ENCODE measurements at regions not wholly inside any gene's neighbourhood (a gene's known extent, or its start where the extent isn't known, plus 50 kb on each side); places are given as distances from the start of the nearest gene placed in this dataset.

DNA sequence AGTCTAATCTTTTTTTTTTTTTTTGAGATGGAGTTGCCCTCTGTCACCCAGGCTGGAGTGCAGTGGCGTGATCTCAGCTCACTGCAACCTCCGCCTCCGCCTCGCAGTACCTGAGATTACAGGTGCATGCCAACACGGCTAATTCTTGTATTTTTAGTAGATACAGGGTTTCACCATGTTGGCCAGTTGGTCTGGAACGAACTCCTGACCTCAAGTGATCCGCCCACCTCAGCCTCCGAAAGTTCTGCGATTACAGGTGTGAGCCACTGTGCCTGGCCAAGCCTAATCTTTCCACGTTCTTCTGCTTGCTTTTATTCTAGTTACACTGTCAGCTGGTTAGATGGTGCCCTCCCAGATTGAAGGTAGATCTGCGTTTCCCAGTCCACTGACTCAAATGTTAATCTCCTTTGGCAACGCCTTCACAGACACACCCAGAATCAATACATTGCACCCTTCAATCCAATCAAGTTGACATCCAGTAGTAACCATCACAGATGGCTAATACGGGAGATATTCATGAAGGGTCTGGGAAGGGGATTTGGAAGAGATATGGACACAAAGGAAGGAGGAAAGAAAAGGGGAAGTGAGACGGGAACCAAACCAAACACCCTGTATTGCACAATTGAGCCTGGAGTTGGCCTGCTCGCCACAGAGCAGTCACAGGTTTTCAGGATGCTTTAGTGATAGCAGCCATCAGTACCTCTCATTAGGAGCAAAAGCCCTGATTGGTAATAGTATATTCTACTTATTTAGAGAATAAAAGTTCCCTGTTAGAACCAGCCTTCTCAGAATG, 229.8 kb downstream of the PIK3C3 start:
- TF ChIP-seq BHLHE40 (IDR thresholded peaks at IDR 0.05; ENCODE audit: low read depth, low read length) (no peak), MAFK (IDR thresholded peaks at IDR 0.05; ENCODE audit: partially characterized antibody) (no peak), HOXB13 (CRISPR knock-in tag; IDR thresholded peaks at IDR 0.05; ENCODE audit: low read depth) (no peak), POLR2A (IDR thresholded peaks at IDR 0.05; ENCODE audit: low read length) (no peak)
- TF ChIP-seq, protein P1, sequence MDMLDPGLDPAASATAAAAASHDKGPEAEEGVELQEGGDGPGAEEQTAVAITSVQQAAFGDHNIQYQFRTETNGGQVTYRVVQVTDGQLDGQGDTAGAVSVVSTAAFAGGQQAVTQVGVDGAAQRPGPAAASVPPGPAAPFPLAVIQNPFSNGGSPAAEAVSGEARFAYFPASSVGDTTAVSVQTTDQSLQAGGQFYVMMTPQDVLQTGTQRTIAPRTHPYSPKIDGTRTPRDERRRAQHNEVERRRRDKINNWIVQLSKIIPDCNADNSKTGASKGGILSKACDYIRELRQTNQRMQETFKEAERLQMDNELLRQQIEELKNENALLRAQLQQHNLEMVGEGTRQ (IDR thresholded peaks at IDR 0.05): no peak
